ENCODE measurements at regions not wholly inside any gene's neighbourhood (a gene's known extent, or its start where the extent isn't known, plus 50 kb on each side); places are given as distances from the start of the nearest gene placed in this dataset.

DNA sequence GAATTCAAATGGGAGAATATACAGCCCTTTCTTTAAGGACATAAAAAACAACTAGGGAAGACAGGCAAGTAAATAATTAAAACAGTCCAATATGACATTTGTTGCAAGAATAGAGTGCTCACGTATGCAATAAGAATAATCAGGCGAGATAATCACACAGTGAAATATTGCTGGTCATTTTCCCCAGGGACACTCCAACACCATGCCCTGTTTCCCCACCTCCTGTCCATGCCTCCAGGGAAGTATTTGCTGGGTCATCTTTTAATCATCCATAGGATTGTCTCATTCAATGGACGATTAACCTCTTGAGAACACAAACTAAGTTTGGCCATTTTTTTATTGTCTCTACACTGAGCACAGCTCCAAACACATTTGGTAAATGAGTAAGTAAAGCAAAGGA, 472.9 kb downstream of the C6orf118 start:
- no peaks in the 10 kb centered on the region for H3K27me3 Mint-ChIP-seq
- no peaks in the 10 kb centered on the region for H3K36me3 Mint-ChIP-seq
- DNase-seq: no peak
- no peak for ATAC-seq (ENCODE audit: low read depth in 2 of 2)
- H3K4me3 Mint-ChIP-seq: no peak overlapping the region
- peaks cover 1 to 29% (median 6%) of the 10 kb centered on the region in 7 donors for H3K9me3 Mint-ChIP-seq
- no peak overlapping the region for H3K27ac Mint-ChIP-seq
- H3K4me1 Mint-ChIP-seq: no peaks in the 10 kb centered on the region

- Mint-ChIP-seq H3K4me3 (no peak overlapping the region), H3K9me3 (peaks cover 1 to 17% (median 3%) of the 10 kb centered on the region in 7 donors), H3K27ac (no peak overlapping the region), H3K36me3 (no peaks in the 10 kb centered on the region), H3K27me3 (no peaks in the 10 kb centered on the region), H3K4me1 (no peaks in the 10 kb centered on the region)
- DNase-seq (no peak), ATAC-seq (ENCODE audit: low read depth in 2 of 2) (no peak)
Observed at GRCh38 chr6:164832410-164832809, 477.0 kb downstream of the C6orf118 start.

DNA sequence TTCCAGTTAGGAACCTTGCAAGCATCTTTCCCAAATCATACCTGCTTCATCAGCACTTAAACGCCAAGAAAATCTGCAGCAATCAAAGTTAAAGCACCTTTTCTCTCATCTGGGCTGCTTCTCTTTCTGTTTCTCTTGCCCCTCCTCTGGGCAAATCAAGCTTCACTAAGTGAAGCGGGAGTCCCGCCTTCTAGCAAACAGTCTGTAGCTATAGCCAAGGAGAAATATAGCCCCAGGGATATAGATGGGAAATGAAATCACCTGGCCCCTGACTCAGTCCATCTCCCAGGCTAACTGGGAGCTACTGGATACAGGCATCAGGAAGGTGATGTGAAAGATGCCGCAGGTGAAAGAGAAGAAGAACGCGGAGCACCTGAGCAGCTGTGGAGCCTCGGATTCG, 481.9 kb downstream of the C6orf118 start:
- Mint-ChIP-seq H3K27me3 (no peaks in the 10 kb centered on the region), H3K4me1 (no peaks in the 10 kb centered on the region), H3K4me3 (no peak overlapping the region), H3K27ac (no peak overlapping the region), H3K36me3 (no peaks in the 10 kb centered on the region), H3K9me3 (peaks cover 0 to 13% (median 8%) of the 10 kb centered on the region in 7 donors)
- ATAC-seq (ENCODE audit: low read depth in 2 of 2) (no peak), DNase-seq (no peak)

DNA sequence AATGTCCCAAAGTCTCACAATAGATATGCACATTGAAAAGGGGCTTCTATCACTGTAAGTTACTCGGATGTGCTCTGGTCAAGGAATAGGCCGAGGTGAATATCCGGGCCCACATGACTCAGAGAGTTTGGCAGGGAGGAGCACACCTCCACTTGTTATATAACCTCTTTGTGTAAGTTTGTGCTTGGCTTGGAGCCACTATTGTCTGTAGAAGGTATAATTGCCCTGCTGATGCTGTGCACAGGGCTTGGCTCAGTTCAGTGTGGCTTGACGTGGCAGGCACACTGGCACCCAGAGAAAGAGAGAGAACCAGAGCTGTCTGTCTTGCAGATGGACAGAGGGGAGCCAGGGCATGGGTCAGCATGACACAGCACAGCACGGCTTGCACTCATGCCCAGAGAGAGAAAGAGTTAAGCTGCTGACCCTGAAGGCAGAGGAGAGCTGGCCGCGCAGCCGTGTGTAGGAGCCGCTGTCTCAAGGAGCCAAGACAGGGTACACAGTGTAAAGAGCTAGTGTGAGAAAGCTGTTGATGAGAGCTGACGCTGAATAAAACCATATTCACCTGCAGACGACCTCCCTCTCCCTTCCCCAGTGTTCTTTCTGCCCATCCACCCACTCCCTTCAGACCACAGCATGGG, 482.5 kb downstream of the C6orf118 start:
- Mint-ChIP-seq H3K4me3 (no peak overlapping the region), H3K27me3 (no peaks in the 10 kb centered on the region), H3K36me3 (no peaks in the 10 kb centered on the region), H3K9me3 (peaks cover 0 to 15% (median 9%) of the 10 kb centered on the region in 7 donors), H3K27ac (no peak overlapping the region), H3K4me1 (no peaks in the 10 kb centered on the region)
- ATAC-seq (ENCODE audit: low read depth in 2 of 2) (no peak), DNase-seq (no peak)

DNA sequence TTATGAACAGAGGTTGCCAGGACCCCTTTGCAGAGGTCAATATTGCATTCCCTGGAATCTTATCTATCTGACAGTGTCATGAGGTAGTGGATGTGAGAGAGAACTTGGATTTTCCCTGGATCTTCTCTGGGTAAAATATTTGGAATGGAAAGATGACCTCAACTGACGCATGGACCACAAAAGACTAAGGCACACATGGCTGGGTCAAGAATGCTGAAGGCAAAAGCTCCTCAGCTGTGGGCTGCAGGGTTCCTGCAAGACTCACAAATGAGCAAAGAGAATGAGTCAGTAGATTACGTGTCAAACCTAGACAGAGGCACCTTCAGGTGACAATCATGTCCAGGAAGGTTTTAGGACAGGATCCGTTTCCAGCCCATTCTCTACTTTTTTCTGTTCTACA, 484.0 kb downstream of the C6orf118 start:
- Mint-ChIP-seq H3K9me3 (peaks cover 0 to 21% (median 9%) of the 10 kb centered on the region in 7 donors), H3K27me3 (no peaks in the 10 kb centered on the region), H3K36me3 (no peaks in the 10 kb centered on the region), H3K4me3 (no peak overlapping the region), H3K27ac (no peak overlapping the region), H3K4me1 (no peaks in the 10 kb centered on the region)
- no peak for DNase-seq
- no peak for ATAC-seq (ENCODE audit: low read depth in 2 of 2)

- DNase-seq (no peak), ATAC-seq (ENCODE audit: low read depth in 2 of 2) (no peak)
- no peak overlapping the region for H3K4me3 Mint-ChIP-seq
- H3K27me3 Mint-ChIP-seq: no peaks in the 10 kb centered on the region
- H3K27ac Mint-ChIP-seq: no peak overlapping the region
- H3K4me1 Mint-ChIP-seq: no peaks in the 10 kb centered on the region
- H3K36me3 Mint-ChIP-seq: no peaks in the 10 kb centered on the region
- H3K9me3 Mint-ChIP-seq: peaks cover 0 to 37% (median 9%) of the 10 kb centered on the region in 7 donors
Observed at GRCh38 chr6:164817662-164818061, 491.7 kb downstream of the C6orf118 start.

- ATAC-seq (ENCODE audit: low read depth in 2 of 2): no peak
- Mint-ChIP-seq H3K27me3 (no peaks in the 10 kb centered on the region), H3K36me3 (no peaks in the 10 kb centered on the region), H3K27ac (no peak overlapping the region), H3K9me3 (peaks cover 9 to 62% (median 17%) of the 10 kb centered on the region in 7 donors), H3K4me3 (peak overlapping the region in 1 of 8 donors; percentile 47), H3K4me1 (no peaks in the 10 kb centered on the region)
- no peak for DNase-seq
Observed at GRCh38 chr6:164812706-164813105, 496.7 kb downstream of the C6orf118 start.

GRCh38 chr6:164807125-164807524, 502.3 kb downstream of the C6orf118 start:
- no peak for DNase-seq
- Mint-ChIP-seq H3K4me3 (no peak overlapping the region), H3K27me3 (no peaks in the 10 kb centered on the region), H3K36me3 (peaks cover 0 to 5% of the 10 kb centered on the region in 2 donors), H3K9me3 (peaks cover 13 to 54% (median 24%) of the 10 kb centered on the region in 7 donors), H3K27ac (no peak overlapping the region), H3K4me1 (no peaks in the 10 kb centered on the region)
- no peak for ATAC-seq (ENCODE audit: low read depth in 2 of 2)

- no peaks in the 10 kb centered on the region for H3K4me1 Mint-ChIP-seq
- no peak overlapping the region for H3K27ac Mint-ChIP-seq
- H3K27me3 Mint-ChIP-seq: no peaks in the 10 kb centered on the region
- no peaks in the 10 kb centered on the region for H3K36me3 Mint-ChIP-seq
- H3K9me3 Mint-ChIP-seq: peaks cover 4 to 23% (median 8%) of the 10 kb centered on the region in 7 donors
- H3K4me3 Mint-ChIP-seq: no peak overlapping the region
- no peak for DNase-seq
- no peak for ATAC-seq (ENCODE audit: low read depth in 2 of 2)
Observed at GRCh38 chr6:164795056-164795815, 514.2 kb downstream of the C6orf118 start.

DNA sequence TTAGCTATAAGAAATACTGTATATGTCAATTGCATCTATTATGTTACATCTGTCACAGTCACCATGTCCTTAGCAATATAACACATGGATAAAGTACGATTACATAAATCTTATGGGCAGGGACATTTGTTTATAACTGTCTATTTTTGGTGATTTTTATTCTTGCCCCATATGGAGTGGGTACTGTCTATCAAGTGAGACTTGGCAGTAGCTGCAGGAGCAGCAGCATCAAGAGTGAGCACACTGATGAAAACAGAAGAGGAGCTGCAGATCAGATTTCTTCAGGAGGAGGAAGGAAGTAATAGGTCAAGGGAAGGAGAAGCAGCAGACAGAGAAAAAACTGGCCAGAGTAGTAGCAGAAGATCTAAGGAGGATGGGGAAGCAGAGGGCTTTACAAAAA, 516.7 kb downstream of the C6orf118 start:
- no peaks in the 10 kb centered on the region for H3K36me3 Mint-ChIP-seq
- H3K4me1 Mint-ChIP-seq: no peaks in the 10 kb centered on the region

GRCh38 chr6:164791498-164791897, 517.9 kb downstream of the C6orf118 start:
- no peak for ATAC-seq (ENCODE audit: low read depth in 2 of 2)

More for the DNA sequence above, 516.7 kb downstream of the C6orf118 start:
- no peak for DNase-seq
- no peak for ATAC-seq (ENCODE audit: low read depth in 2 of 2)
- H3K9me3 Mint-ChIP-seq: peaks cover 4 to 29% (median 7%) of the 10 kb centered on the region in 7 donors
- H3K27me3 Mint-ChIP-seq: no peaks in the 10 kb centered on the region
- H3K27ac Mint-ChIP-seq: no peak overlapping the region
- H3K4me3 Mint-ChIP-seq: no peak overlapping the region

DNA sequence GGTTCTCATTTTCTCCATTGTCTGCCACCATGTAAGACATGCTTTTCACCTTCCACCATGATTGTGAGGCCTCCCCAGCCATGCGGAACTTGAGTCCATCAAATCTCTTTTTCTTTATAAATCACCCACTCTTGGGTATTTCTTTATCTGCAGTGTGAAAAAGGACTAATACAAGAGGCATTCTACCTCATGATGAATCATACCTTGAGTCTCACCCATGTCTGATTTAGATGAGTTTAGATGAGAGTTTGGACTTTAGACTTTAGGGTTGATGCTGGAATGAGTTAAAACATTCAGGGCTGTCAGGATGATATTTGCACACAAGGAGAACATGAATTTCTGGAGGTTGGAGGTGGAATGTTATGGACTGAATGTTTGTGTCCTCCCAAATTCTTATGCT, 545.6 kb downstream of the C6orf118 start:
- Mint-ChIP-seq H3K27ac (no peak overlapping the region), H3K4me1 (no peaks in the 10 kb centered on the region), H3K27me3 (no peaks in the 10 kb centered on the region), H3K4me3 (no peak overlapping the region), H3K36me3 (no peaks in the 10 kb centered on the region), H3K9me3 (peaks cover 0 to 23% (median 7%) of the 10 kb centered on the region in 7 donors)
- ATAC-seq (ENCODE audit: low read depth in 2 of 2) (no peak), DNase-seq (no peak)

More at GRCh38 chr6:164791498-164791897, 517.9 kb downstream of the C6orf118 start:
- Mint-ChIP-seq H3K27me3 (no peaks in the 10 kb centered on the region), H3K27ac (no peak overlapping the region), H3K4me3 (no peak overlapping the region), H3K4me1 (no peaks in the 10 kb centered on the region), H3K9me3 (peaks cover 3 to 23% (median 6%) of the 10 kb centered on the region in 7 donors), H3K36me3 (no peaks in the 10 kb centered on the region)
- no peak for DNase-seq

DNA sequence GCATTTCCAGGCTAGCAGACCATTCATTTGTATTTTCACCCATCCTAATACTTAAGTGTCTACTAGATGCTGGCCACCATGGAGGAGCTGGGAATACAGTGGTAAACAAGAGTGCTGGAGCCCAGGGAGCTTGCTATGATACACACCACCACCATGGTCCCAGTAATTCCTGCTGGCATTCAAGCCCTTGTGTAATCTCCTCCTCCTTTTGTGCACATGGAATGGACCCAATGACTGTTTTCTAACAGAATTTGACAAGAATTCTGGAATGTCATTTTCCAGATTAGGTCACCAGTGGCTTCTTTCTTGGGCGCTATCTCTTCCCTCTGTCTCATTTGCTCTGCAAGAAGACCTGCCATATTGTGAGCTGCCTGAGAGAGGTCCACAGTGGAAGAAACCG, 552.0 kb downstream of the C6orf118 start:
- ATAC-seq (ENCODE audit: low read depth in 2 of 2) (no peak), DNase-seq (no peak)
- H3K27me3 Mint-ChIP-seq: no peaks in the 10 kb centered on the region
- no peaks in the 10 kb centered on the region for H3K4me1 Mint-ChIP-seq
- no peaks in the 10 kb centered on the region for H3K36me3 Mint-ChIP-seq
- no peak overlapping the region for H3K27ac Mint-ChIP-seq
- peaks cover 0 to 19% (median 6%) of the 10 kb centered on the region in 7 donors for H3K9me3 Mint-ChIP-seq
- no peak overlapping the region for H3K4me3 Mint-ChIP-seq

- Mint-ChIP-seq H3K4me1 (no peaks in the 10 kb centered on the region), H3K36me3 (no peaks in the 10 kb centered on the region), H3K4me3 (no peak overlapping the region), H3K9me3 (peaks cover 0 to 18% (median 6%) of the 10 kb centered on the region in 7 donors), H3K27me3 (no peaks in the 10 kb centered on the region), H3K27ac (no peak overlapping the region)
- ATAC-seq (ENCODE audit: low read depth in 2 of 2) (no peak), DNase-seq (no peak)
Observed at GRCh38 chr6:164756723-164757122, 552.7 kb downstream of the C6orf118 start.
